ENCODE measurements at regions not wholly inside any gene's neighbourhood (a gene's known extent, or its start where the extent isn't known, plus 50 kb on each side); places are given as distances from the start of the nearest gene placed in this dataset.
"Not testable (repeated sequence)": the region's sequence is repeated elsewhere in the genome, so short reads cannot be mapped to it uniquely, and the experiment has no call there.

DNA sequence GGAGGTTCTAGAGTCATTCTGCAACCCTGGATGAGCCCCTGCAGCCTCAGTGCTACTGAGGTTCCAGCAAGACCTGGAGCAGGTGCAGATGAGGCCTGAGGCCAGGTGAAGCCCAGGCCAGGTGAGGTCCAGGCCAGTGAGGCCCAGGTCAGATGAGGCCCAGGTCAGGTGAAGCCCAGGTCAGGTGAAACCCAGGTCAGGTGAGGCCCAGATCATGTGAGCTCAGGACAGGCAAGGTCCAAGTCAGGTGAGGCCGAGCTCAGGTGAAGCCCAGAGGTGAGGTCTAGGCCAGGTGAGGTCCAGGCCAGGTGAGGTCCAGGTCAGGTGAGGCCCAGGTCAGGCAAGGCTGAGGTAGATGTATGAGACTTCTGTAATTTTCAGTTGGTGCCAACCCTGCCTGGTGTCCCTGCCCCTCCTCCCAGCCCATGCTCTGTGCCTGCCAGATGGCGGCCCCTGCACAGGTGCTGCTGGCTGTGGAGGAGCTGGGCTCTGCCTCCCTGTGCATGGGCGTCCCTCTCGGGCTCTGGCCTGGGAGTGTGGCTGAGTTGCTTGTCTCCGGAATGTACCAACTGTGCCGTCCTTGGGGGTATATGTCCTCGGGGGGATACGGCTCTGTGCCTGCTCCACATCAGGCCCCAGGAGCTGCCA lies 388.5 kb downstream of the TMEM121 start:
- H3K4me3 ChIP-seq (ENCODE audit: low read length) = no peak overlapping the region
- H3K4me2 ChIP-seq (ENCODE audit: low read length) = no peak overlapping the region
- TF ChIP-seq EZH2phosphoT487 (IDR thresholded peaks at IDR 0.05; ENCODE audit: borderline replicate concordance, low read length) (no peak), EZH2 (IDR thresholded peaks at IDR 0.05; ENCODE audit: low read length, unreplicated experiment) (no peak)
- TF ChIP-seq, protein P1, sequence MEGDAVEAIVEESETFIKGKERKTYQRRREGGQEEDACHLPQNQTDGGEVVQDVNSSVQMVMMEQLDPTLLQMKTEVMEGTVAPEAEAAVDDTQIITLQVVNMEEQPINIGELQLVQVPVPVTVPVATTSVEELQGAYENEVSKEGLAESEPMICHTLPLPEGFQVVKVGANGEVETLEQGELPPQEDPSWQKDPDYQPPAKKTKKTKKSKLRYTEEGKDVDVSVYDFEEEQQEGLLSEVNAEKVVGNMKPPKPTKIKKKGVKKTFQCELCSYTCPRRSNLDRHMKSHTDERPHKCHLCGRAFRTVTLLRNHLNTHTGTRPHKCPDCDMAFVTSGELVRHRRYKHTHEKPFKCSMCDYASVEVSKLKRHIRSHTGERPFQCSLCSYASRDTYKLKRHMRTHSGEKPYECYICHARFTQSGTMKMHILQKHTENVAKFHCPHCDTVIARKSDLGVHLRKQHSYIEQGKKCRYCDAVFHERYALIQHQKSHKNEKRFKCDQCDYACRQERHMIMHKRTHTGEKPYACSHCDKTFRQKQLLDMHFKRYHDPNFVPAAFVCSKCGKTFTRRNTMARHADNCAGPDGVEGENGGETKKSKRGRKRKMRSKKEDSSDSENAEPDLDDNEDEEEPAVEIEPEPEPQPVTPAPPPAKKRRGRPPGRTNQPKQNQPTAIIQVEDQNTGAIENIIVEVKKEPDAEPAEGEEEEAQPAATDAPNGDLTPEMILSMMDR (conservative IDR thresholded peaks at IDR 0.05; ENCODE audit: low read depth, low read length) = no peak
- H3K27ac ChIP-seq (ENCODE audit: low read length) = no peak overlapping the region
- H3K36me3 ChIP-seq (ENCODE audit: low read depth, low read length) = no peaks in the 10 kb centered on the region
- H2AFZ ChIP-seq (ENCODE audit: low read length) = no peak overlapping the region
- no peaks in the 10 kb centered on the region for H3K9me3 ChIP-seq (ENCODE audit: low read length)
- no peaks in the 10 kb centered on the region for H3K4me1 ChIP-seq (ENCODE audit: insufficient read depth, low read length)
- ATAC-seq (no peak), DNase-seq (no peak)
- no TSS peak for BruUV-seq (replicated peaks)
- no peaks in the 10 kb centered on the region for H3K27me3 ChIP-seq (ENCODE audit: low read length)
- H3K9me2 ChIP-seq (replicated peaks; ENCODE audit: low read length) = no peaks in the 10 kb centered on the region
- H3F3A ChIP-seq (ENCODE audit: low read length, unreplicated experiment) = no peaks in the 10 kb centered on the region
- H3K79me2 ChIP-seq (ENCODE audit: low read length) = no peaks in the 10 kb centered on the region
- no peaks in the 10 kb centered on the region for H4K20me1 ChIP-seq (ENCODE audit: low read length)
- no peak overlapping the region for H3K9ac ChIP-seq (ENCODE audit: low read length)
- CTCF ChIA-PET = no interaction called here
- intact Hi-C loops (cut with micrococcal nuclease) = no loop called here
- POLR2A ChIA-PET (ENCODE audit: unreplicated experiment) = no interaction called here

DNA sequence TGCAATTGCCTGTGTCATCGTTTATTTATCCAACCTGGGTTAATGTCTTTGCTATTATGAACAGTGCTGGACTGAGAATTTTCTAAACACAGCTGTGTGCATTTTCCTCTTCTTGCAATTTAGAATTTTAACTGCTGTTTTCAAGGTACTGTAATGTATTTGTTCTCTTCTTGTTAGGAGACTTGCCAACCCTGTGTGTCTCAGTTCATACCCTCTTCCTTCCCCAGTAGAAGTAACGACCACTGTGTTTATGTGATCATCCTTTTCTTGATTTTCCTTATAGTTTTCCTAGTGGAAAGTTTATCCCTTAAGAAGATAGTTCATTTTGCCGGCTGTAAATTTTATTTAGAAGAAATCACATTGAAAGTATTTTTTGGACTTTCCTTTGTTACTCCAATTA lies 389.2 kb downstream of the TMEM121 start:
- ATAC-seq; H3K4me3 ChIP-seq (ENCODE audit: low read length); H3K27ac ChIP-seq (ENCODE audit: low read length); H3K36me3 ChIP-seq (ENCODE audit: low read depth, low read length); H3K79me2 ChIP-seq (ENCODE audit: low read length); H3K9me3 ChIP-seq (ENCODE audit: low read length); H3K4me1 ChIP-seq (ENCODE audit: insufficient read depth, low read length); intact Hi-C loops (cut with micrococcal nuclease); H3K9ac ChIP-seq (ENCODE audit: low read length); H3K27me3 ChIP-seq (ENCODE audit: low read length); H3K9me2 ChIP-seq (replicated peaks; ENCODE audit: low read length); POLR2A ChIA-PET (ENCODE audit: unreplicated experiment); BruUV-seq (replicated peaks); DNase-seq; CTCF ChIA-PET; H3F3A ChIP-seq (ENCODE audit: low read length, unreplicated experiment); H2AFZ ChIP-seq (ENCODE audit: low read length); H3K4me2 ChIP-seq (ENCODE audit: low read length); H4K20me1 ChIP-seq (ENCODE audit: low read length): not testable (repeated sequence)

DNA sequence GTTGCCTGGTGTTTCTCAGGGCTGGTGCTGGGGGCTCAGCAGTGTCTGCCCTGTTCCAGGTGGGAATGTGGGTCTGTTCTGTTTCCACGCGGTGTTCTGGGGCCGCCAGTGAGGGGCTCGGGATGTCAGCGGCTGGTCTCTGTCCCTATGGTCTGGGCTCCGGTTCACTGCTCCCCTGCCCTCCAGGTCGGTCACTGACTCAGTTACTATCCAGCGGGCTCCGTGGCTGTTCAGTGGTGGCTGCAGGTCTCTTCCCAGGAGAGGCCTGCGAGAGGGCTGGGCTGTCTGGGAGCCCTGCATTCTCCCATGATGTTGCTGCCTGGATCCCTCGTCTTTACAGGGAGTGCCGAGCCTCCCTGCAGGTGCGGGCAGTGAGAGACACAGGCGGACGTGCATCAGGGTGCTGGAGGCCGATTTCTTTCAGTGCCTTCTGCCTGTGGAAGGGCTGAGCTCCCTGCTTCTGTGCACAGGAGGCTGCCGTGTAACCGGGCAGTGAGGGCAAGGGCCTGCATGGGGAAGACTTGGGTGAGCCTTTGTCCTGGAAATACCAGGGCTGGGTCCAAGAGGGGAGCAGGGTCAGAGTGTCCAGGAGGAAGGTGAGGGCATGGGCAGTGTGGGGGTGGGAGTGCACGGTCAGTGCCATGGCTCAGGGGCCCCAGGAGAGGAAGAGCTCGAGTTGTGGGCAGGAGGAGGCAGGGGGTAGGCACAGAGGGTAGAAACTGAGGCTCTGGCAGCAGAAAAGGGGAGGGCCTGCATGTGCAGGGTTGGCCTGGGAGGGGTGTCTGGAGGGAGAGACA lies 391.0 kb downstream of the TMEM121 start:
- H3K79me2 ChIP-seq (ENCODE audit: low read length); H3F3A ChIP-seq (ENCODE audit: low read length, unreplicated experiment); H4K20me1 ChIP-seq (ENCODE audit: low read length); H3K4me3 ChIP-seq (ENCODE audit: low read length); POLR2A ChIA-PET (ENCODE audit: unreplicated experiment); DNase-seq; CTCF ChIA-PET; H3K4me2 ChIP-seq (ENCODE audit: low read length); H3K27me3 ChIP-seq (ENCODE audit: low read length); ATAC-seq; H3K27ac ChIP-seq (ENCODE audit: low read length); H2AFZ ChIP-seq (ENCODE audit: low read length); H3K9ac ChIP-seq (ENCODE audit: low read length); intact Hi-C loops (cut with micrococcal nuclease); H3K36me3 ChIP-seq (ENCODE audit: low read depth, low read length); H3K9me3 ChIP-seq (ENCODE audit: low read length); H3K4me1 ChIP-seq (ENCODE audit: insufficient read depth, low read length); H3K9me2 ChIP-seq (replicated peaks; ENCODE audit: low read length); BruUV-seq (replicated peaks): not testable (repeated sequence)
